ENCODE measurements at regions not wholly inside any gene's neighbourhood (a gene's known extent, or its start where the extent isn't known, plus 50 kb on each side); places are given as distances from the start of the nearest gene placed in this dataset.

- TF ChIP-seq RAD21 (IDR thresholded peaks at IDR 0.05; ENCODE audit: low read depth): peak; percentile 19; the same call in 1 of the 2 replicates
- no peak for TF ChIP-seq TCF12 (IDR thresholded peaks at IDR 0.05; ENCODE audit: low read depth)
Observed at GRCh38 chr3:152937234-152937633, 102.3 kb downstream of the P2RY1 start.

GRCh38 chr3:152938974-152939636 lies 104.2 kb downstream of the P2RY1 start:
- TF ChIP-seq ZBTB7A (IDR thresholded peaks at IDR 0.05; ENCODE audit: low read depth): no peak
- TF ChIP-seq CEBPB (IDR thresholded peaks at IDR 0.05): no peak
- TF ChIP-seq CREB1 (IDR thresholded peaks at IDR 0.05; ENCODE audit: low read depth): no peak
- no peak for TF ChIP-seq TEAD4 (IDR thresholded peaks at IDR 0.05)
- TF ChIP-seq TAF1 (IDR thresholded peaks at IDR 0.05; ENCODE audit: low read depth): no peak
- TF ChIP-seq TCF12 (IDR thresholded peaks at IDR 0.05; ENCODE audit: low read depth): no peak
- TF ChIP-seq EP300 (IDR thresholded peaks at IDR 0.05; ENCODE audit: borderline replicate concordance): no peak
- TF ChIP-seq RAD21 (IDR thresholded peaks at IDR 0.05; ENCODE audit: low read depth): no peak
- TF ChIP-seq REST (IDR thresholded peaks at IDR 0.05; ENCODE audit: low read depth): no peak
- TF ChIP-seq MAX (IDR thresholded peaks at IDR 0.05): no peak
- TF ChIP-seq NFIC (IDR thresholded peaks at IDR 0.05): no peak
- TF ChIP-seq FOXM1 (IDR thresholded peaks at IDR 0.05; ENCODE audit: borderline replicate concordance, low read depth): no peak
- no peak for TF ChIP-seq EGR1 (IDR thresholded peaks at IDR 0.05)
- TF ChIP-seq USF1 (IDR thresholded peaks at IDR 0.05): no peak
- no peak for TF ChIP-seq YY1 (IDR thresholded peaks at IDR 0.05; ENCODE audit: low read depth)

- no peak for TF ChIP-seq MAX (IDR thresholded peaks at IDR 0.05)
Observed at GRCh38 chr3:152941859-152942258, 106.9 kb downstream of the P2RY1 start.

- TF ChIP-seq MAX (IDR thresholded peaks at IDR 0.05) (no peak), RAD21 (IDR thresholded peaks at IDR 0.05; ENCODE audit: low read depth) (no peak), ZBTB7A (IDR thresholded peaks at IDR 0.05; ENCODE audit: low read depth) (no peak), TCF12 (IDR thresholded peaks at IDR 0.05; ENCODE audit: low read depth) (no peak), TEAD4 (IDR thresholded peaks at IDR 0.05) (no peak), REST (IDR thresholded peaks at IDR 0.05; ENCODE audit: low read depth) (no peak), EP300 (IDR thresholded peaks at IDR 0.05; ENCODE audit: borderline replicate concordance) (no peak), TAF1 (IDR thresholded peaks at IDR 0.05; ENCODE audit: low read depth) (no peak), EGR1 (IDR thresholded peaks at IDR 0.05) (no peak), CEBPB (IDR thresholded peaks at IDR 0.05) (no peak), NFIC (IDR thresholded peaks at IDR 0.05) (no peak), USF1 (IDR thresholded peaks at IDR 0.05) (no peak), YY1 (IDR thresholded peaks at IDR 0.05; ENCODE audit: low read depth) (no peak), FOXM1 (IDR thresholded peaks at IDR 0.05; ENCODE audit: borderline replicate concordance, low read depth) (no peak), CREB1 (IDR thresholded peaks at IDR 0.05; ENCODE audit: low read depth) (no peak)
Observed at GRCh38 chr3:152942366-152942765, 107.4 kb downstream of the P2RY1 start.

GRCh38 chr3:152943645-152944044 lies 108.7 kb downstream of the P2RY1 start:
- TF ChIP-seq TCF12 (IDR thresholded peaks at IDR 0.05; ENCODE audit: low read depth) (no peak), YY1 (IDR thresholded peaks at IDR 0.05; ENCODE audit: low read depth) (no peak), CEBPB (IDR thresholded peaks at IDR 0.05) (no peak), EP300 (IDR thresholded peaks at IDR 0.05; ENCODE audit: borderline replicate concordance) (no peak), CREB1 (IDR thresholded peaks at IDR 0.05; ENCODE audit: low read depth) (no peak), FOXM1 (IDR thresholded peaks at IDR 0.05; ENCODE audit: borderline replicate concordance, low read depth) (no peak), NFIC (IDR thresholded peaks at IDR 0.05) (no peak), EGR1 (IDR thresholded peaks at IDR 0.05) (no peak), MAX (IDR thresholded peaks at IDR 0.05) (no peak), TEAD4 (IDR thresholded peaks at IDR 0.05) (no peak), REST (IDR thresholded peaks at IDR 0.05; ENCODE audit: low read depth) (no peak), USF1 (IDR thresholded peaks at IDR 0.05) (no peak), TAF1 (IDR thresholded peaks at IDR 0.05; ENCODE audit: low read depth) (no peak), ZBTB7A (IDR thresholded peaks at IDR 0.05; ENCODE audit: low read depth) (no peak), RAD21 (IDR thresholded peaks at IDR 0.05; ENCODE audit: low read depth) (no peak)

All from Ishikawa (cell line).